DND-41 (cell line): ENCODE measurements at regions not wholly inside any gene's neighbourhood (a gene's known extent, or its start where the extent isn't known, plus 50 kb on each side); places are given as distances from the start of the nearest gene placed in this dataset.

ENCODE experiments used
- CTCF ChIP-seq: IDR thresholded peaks from 2 replicates; pipeline ENCODE4 v1.5.1; 2012; ENCODE audit warnings: borderline replicate concordance, low read length, moderate library complexity, mild to moderate bottlenecking; ENCODE audit not compliant: poor library complexity, severe bottlenecking; ENCODE audit errors: extremely low read depth
- EZH2 ChIP-seq: IDR thresholded peaks from 3 replicates; pipeline ENCODE4 v1.6.1; 2012; ENCODE audit warnings: borderline replicate concordance, low read depth, mild to moderate bottlenecking, moderate library complexity, low read length, inconsistent platforms; ENCODE audit not compliant: severe bottlenecking

DNA sequence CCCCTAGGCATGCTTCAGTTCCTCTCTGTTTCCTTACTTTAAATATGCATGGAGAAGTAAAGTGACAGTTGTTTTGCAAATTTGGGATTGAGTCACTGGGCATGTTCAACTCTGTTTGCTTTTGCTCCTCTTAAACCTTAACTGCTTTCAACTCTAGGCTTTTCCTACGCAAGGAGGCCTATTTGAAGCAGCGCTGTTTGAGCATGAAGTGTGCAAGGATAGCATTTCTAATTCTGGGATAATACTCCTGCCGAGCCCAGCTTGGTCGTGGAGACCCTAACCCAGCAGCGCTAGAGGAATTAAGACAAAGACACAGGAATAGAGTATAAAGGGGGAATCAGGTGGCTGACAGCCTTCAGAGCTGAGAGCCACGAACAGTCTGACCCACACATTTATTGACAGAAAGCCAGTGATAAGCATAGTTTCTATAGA, 803.4 kb upstream of the CDH10 start:
- TF ChIP-seq CTCF = no peak
- TF ChIP-seq EZH2 = no peak
